CD4-positive, alpha-beta T cell treated with Interleukin-1 beta for 1 hour (primary cell): ENCODE measurements at regions not wholly inside any gene's neighbourhood (a gene's known extent, or its start where the extent isn't known, plus 50 kb on each side); places are given as distances from the start of the nearest gene placed in this dataset.

Experiments used
- DNase-seq, 2 donors: peaks; one replicate each; pipeline ENCODE4 v3.0.0-alpha.2; 2020 to 2022

DNA sequence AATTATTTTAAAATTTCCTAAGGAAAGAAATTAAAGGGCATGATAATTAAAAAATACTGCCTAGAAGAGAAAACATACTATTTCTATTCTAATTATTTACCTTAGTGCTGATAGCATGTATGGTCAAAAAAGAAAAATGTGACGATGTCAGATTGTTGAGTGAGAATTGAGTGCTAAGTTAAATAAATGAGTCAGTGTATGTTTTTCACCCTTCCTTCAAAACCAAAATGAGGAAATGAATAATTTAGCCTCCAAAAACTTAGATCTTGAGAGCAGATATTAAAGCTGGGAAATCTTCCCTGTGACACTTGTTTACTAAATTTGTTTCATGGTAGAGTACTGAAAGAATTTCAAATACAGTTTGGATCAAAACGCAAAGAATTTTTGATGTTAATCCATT lies 58.6 kb upstream of the NYAP2 start:
- no peak for DNase-seq

DNA sequence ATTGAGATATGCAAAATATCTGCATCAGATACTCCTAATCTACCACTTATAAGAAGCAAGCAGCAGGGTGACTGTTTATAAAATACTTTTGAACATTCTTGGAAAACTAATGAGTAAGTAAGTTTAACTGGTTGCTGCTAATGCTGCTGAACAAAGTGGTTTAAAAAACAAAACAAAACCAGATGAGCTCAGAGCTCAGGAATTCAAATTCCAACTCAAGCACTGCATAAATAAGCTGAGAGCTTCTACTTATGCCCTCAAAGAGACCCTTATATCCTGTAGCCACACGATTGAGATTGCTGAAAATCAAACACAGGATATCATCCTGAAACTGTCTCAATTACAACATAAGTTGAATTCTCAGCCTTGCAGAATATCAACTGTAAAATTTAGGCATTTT lies 62.3 kb upstream of the NYAP2 start:
- DNase-seq: no peak

DNA sequence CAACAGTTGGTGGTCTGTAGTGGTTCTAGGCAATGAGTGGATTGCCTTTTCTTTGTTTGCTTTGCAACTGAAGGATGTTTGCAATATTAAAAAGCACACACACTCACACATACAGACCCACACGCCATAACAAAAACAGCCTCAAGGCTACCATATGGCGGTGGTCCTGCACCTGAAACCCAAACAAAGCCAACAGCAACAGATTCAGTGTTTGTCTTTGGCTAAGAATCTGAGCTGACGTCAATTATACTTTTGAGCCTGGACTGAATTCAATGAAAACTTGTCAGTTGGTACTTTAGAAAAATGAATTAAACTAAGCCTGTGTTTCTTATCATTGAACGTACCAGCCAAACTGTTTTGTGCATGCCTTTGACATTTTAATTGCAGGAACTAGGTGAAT lies 65.0 kb upstream of the NYAP2 start:
- DNase-seq: no peak

DNA sequence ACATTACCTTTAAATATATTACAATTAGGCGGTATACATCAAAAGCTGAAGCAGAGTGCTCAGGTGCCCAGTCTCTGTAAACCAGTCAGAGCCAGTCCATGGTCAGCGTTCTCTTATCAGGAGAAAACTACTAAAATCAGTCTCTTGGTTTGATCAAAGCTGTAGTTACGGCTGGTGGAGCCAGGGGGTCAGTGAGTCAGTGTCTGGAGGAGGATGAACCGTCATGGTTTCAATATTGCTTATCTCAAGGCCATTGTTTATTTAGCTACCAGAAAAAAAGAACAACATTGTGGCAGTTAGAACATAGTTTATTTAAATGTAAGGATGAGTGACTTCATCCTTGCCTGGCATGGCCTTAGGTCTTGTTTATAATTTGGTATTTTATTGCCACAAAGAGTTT lies 71.3 kb upstream of the NYAP2 start:
- no peak for DNase-seq

DNA sequence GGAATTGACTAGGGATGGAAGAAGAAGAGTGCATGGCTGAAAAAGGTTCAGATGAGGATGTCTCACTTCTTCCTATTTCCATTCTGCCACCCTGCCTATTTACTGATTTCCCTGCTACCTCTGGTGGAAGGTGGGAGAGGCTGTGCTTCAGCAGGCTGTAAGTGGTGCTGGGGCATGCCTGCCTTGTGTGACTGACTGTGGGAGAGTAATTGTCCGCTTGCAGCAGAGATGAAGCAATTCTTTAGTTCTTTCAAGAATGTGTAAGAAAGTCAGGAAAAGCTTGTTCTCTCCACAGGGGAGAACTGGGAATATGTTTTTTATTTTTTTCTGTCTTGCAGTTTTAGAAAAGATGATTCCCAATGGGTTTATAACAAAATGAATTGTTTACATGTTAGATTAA lies 72.5 kb upstream of the NYAP2 start:
- no peak for DNase-seq

DNA sequence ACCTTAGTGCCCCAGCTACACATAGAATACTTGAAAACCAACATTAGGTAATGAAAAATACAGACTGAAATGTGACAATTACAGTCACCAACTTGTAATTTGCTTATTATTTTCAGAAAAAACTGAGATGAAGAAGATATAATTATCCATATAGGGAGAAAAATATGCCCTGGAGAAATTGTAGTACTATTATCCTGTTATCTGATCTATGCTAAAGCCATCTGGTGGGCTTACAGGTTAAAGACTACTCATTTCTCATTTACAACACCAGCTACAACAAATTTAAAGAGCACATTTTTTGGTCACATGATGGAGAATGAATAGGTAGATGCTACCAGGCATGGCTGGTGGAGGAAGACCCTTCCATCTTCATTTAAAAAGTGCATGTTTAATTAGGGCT lies 79.6 kb upstream of the NYAP2 start:
- DNase-seq: no peak

DNA sequence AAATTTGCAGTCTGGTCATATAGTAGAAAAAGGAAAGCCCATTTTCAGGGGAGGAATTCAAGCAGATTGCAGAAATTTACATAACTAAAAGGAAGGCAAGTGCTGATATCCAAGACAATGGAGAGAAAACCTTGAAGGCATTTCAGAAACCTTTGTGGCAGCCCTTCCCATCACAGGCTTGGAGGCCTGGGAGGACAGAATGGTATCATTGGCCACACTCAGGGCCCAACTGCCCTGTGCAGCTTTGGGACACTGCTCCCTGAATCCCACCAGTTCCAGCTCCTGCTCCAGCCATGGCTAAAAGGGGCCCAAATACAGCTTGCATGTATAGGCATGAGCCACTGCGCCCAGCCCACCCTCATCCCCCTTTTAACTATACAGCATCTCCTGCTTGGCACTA lies 81.1 kb upstream of the NYAP2 start:
- DNase-seq: no peak

DNA sequence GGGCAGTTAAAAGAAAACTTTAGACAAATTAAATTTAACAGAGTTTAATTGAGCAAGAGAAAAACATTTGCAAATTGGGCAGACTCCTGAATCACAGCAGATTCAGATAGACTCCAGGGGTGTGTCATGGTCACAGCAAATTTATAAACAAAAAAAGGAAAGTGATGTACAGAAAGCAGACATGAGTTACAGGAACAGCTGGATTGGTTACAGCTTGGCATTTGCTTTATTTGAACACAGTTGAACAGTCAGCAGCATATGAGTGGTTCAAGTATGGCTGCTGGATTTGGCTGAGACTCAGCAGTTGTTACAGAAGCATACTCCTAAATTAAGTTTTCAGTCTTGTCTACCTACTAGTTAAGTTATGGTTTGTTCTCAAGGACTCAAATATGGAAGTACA lies 82.3 kb upstream of the NYAP2 start:
- no peak for DNase-seq

DNA sequence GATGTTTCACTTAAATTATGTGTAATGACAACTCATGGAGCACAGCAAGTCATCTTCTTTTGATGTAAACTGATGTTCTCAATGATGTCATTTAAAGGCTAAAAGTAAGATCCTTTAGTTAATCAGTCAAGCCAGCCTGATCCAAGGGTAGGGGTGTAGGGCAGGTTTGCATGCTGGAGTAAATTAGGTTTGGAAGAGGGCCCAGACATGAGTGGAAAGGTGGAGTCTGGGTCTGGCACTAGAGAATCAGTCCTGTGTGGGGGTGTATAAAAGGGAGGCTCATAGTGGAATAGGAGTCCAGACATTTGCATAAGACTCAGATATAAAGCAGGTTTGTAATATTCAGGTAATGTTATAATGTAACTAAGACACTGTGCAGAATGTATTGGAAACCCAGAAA lies 88.8 kb upstream of the NYAP2 start:
- DNase-seq: no peak

DNA sequence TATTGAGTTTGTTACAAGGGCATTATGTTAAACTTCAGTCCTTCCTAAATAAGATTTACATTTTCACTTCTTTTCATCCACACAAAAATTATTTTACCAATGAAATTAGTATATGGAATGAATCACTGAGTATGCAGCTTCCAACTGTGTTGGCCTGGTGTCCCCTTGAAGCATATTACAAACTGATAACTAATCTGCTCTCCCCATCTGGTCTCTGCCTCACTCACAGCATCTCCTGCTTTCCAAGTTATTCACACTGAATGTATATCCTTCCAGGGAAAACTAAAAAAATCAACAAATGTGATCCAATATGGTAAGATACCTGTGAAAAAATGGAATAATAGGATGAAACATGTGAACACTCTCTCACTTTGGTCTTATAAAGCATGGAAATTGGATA lies 90.0 kb upstream of the NYAP2 start:
- DNase-seq: no peak

DNA sequence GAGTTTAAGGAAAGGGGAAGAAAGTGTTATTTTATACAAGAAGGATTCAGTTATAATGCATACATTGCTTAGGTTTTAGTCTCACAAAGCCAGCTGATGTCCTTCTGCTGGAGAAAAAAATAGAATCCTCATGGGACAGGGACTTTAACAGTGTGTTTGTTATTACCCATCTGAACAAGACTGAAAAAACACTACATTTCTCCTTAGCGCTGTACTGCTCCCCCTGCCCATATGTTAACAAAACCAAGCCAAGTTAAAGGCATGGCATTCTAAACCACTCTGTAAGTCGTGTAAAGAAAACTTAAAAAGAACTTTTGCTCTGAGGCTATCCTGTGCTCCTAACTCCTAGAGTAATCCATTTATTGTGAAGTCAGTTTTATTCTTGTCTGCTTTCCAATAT lies 102.6 kb upstream of the NYAP2 start:
- DNase-seq: no peak

DNA sequence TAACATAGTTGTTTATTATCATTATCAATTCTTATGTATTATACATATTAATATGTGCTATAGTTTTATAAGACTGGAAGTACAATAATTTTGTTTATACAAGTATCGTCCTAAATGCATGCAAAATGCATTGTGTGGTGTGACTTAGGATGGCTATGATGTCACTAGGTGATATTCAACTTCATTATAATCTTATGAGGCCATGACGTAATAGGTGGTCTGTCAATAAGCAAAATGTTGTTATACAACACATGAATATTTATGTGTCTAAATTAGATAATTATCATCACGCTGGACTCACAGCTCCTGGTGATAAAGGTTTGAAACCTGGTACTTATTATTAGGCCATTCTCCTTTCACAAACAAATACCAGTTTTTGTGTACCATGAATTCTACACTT lies 104.4 kb upstream of the NYAP2 start:
- no peak for DNase-seq

DNA sequence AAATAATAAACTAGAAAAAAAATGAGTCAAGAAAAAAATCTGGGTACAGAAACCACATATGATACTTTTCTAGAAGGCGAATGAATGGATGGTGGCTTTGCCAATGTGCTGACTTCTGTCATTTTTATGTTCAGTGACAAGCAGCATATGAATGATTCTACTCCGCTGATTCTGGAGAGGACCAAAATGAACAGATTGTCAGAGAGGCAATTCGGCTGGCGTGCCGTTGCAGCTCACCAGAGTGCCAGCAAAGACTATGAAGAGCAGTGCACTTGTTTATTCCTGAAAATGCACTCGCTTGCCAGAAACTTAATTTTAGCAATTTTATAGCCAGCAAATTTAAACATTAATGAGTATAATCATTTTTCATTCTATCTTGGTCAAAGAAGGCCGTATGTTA lies 105.9 kb upstream of the NYAP2 start:
- DNase-seq: no peak

DNA sequence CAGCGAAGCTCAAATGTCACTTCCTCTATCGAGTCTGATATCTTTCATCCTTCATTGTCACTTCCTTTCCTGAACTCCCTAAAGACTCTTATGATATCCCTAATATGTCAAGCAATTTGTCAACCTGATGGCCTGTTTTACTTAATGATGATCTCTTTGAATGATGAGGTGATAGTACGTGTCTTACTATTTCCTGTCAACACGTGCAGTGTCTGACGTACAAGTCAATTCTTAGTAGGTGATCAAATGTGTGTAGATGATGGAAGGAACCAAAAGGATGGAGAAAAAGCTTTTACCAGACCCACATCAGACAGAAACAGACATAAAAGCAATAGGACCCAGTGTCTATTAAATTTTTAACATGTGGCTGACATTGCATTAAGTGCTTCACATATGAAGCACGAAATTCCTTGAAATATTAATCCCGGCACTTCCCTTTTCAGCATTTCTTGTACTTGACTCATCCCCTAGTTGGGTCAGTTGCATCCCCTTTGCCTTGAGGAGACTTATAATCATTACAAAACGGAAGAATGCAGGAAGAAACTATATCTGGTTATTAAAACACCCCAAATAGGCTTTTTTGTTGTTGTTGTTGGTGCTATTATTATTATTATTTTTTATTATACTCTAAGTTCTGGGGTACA lies 108.6 kb upstream of the NYAP2 start:
- DNase-seq: no peak

DNA sequence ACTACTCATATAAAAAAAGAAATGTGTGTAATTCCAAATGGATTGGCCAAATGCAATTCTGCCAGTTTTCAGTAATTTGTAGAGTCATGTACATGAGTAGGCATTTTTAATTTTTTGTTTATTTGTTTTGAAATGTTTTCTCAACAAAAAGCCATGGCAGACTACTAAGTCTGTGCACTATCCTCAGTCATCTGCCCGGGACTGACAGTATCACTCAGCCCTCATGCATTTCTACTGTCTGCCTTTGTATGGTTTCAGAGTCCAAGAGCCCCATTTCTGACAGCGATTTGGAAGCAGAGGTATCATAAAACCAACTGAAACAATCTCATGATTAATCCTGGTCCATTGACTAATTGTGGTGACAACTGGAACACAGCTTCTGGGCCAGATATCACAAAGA lies 109.9 kb upstream of the NYAP2 start:
- no peak for DNase-seq

DNA sequence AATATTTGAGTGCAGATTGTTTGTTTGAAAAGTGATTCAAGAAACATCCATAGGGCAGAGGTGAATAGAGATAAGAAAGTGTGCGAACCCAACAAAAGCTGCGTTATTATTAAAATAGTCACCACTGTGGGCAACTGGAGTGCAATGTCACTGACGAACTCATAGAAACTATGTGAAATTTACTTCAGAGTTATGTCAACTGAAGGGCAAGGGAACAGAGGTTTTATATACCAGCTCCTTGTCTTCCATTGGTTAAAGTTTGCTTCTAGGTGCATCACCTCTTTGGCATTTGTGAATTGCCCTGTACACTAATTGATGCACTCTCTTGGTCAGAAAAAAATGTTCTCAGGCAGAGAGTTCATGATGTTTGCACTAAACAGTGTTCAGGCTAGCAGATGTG lies 110.5 kb upstream of the NYAP2 start:
- no peak for DNase-seq

DNA sequence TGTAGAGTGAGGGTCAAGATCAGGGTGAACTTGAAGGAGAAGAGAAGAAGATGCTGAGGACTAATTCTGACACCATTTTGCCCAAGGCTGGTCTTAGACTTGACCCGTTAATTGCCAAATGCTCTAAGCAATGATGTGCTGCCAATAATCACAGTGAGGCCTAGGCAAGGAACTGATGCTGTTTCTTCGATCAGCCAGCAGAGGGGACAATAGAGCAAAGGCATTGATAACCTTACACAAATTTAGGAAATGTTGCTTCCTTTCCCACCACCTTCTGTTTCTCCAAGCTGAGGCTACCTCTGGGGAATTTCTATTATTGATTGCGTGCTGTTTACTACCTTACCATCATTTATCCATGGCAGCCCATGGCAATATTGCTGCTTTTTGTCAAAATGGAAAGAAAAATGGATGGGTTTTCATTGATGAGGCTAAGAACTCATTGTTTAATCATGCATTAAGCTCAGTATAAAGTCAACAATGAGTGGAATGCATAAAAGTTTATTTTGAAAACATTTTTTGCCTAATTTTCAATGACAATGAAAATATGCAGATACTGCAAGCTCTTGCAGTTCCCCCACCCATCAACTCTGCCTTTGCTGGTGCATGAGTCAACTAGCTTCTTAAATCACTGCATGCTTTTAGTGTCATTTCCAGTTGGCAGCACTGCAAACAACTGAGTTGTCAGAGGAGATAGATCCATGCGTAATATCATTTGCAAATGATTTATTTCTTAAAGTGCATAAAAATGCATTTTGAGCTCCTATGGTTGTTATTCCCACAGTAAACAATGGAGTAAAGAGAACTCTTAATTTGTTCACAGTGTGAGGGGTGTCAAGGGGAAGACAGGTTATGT lies 116.4 kb upstream of the NYAP2 start:
- DNase-seq: peak in 1 of 2 donors; percentile 29

DNA sequence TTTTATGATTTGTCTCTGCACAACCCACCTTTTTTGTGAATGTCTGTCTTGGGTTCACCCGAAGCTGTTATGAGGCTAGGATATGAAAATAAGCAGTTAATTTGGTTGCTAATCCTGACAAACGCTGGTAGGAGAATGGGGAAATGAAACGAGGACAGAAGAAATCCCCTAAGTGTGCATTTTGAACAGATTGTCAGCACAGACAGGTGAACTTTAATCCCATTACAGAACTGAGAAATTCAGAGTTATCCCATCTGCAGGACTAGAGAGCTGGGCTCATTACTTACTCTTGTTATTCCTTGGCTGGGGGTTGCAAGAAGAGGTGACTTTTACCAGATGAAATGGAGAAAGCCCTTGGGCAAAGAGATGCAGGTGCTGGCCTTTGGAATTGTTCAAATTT lies 123.3 kb upstream of the NYAP2 start:
- no peak for DNase-seq

DNA sequence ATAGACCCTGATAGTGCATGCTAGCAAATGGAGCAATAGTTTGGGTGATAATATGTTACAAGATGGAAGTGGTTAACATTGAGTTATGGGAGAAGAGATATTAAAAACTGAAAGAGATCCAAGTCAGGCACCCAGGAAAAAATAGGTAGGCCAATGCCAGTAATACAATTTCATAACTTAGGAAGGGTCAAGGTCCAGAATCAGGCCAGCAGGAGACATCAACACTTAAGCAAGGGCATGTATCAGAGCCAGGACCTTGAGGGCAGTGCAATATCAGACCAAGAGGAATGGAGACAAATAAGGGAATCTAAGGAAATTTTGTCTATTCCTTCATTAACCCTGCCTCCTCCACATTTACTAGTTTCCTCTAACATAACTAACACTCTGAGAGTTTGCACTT lies 124.1 kb upstream of the NYAP2 start:
- no peak for DNase-seq

DNA sequence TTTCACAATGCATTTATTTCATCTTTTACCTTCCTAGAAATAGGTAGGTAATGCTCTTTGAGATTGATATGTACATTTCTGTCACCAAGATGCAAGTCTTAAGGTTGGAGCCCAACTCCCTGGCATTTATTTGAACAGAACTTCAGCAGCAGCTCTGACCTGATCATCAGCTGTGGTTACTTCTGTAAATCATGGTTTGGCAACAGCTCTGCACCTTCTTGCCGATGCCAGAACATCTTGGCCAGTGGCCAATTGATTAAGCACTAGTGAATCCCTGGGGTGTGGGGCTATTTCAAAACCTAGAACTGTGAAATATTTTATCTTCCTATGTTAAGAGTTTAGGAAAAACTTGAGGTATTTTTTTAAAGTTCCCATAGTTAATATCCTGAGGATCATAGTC lies 124.8 kb upstream of the NYAP2 start:
- no peak for DNase-seq

DNA sequence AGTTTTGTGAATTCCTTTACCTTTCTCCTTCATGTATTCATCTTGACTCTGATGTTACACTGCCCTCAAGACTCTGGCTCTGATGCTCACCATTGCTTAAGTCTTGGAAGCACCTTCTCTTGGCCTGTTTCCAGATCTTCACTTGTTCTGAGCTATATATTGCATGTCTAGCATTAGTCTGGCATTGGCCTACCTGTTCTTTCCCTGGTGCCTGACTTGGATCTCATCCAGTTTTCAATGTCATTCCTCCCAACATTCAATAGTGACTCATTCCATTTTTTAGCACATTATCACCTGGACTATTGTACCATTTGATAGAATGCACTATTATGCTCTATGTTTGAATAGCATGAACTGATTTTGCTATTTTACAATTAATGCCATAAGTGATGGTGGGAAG lies 127.3 kb upstream of the NYAP2 start:
- no peak for DNase-seq

DNA sequence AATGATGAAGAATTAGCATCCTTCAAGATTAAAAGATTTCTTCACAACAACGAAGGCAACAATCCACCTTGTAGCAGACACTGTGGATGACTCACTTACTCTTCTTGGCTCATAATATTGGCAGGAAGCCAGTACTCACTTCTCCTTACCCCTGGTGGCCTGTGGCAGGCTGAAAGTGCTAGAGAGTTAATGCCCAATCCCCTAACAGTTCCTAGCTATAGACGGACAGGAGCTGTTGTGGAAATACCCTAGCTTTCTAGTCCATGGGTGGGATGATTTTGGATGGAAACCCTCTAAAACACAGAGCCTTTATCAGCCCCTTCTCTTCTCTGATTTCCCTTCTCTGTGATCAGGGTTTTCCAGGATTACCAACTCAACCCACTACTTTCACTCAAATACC lies 128.6 kb upstream of the NYAP2 start:
- peak; percentile 24 to 51 for DNase-seq

DNA sequence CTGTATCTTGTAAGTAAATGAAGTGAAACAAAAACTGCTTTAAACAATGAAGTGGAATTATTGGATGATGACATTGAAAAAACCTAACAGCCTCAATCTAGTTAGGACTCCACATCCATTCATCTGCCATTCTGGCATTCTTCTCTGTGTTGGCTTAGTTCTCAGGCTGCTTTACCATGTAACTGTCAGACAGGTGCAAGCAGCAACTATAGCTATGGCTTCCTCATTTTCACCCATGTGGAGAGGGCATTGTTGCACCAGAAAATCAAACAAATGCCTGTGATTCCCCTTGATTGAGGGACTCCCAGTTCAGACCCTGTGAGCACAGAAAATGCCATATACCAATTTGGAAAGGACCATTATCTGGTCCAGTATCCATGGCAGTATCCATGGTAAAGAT lies 129.5 kb upstream of the NYAP2 start:
- DNase-seq: no peak

DNA sequence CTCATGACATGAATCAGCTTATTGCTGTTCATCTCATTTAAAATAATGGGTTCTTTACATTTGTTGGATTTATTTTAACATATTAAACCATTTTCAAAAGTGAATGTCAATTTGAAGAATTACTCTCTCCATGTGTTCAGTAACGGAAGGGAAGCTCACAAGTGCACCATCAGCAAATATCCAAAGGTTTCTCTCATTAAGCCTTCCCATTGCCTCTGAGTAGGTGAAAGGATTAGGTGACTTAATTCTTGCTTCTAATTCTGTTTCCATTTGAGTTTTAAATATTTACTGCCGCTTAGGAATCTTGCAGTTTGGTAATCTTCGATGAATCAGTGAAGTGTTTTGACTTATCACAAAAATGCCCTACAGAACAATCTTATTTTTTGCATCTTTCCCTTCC lies 145.1 kb upstream of the NYAP2 start:
- DNase-seq: no peak

DNA sequence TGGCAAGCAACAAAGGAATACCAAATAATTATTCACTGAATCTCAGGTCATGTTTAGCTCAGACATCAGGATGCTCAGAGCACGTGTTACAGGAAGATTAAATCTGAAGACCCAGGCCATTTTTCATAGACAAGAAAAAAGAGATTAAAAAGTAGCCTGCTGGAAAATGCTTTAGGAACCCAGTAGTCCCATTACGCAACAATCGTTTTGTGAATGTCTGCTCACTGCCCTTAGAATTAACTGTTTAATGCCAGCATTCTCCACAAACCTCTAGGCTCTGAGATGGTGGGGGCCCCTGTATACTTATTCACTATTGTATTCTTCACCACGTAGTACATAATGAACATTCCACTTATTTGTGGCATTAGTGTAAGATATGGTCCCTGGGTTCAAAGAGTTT lies 154.6 kb upstream of the NYAP2 start:
- DNase-seq: no peak
